Daoy (cell line): ENCODE measurements at regions not wholly inside any gene's neighbourhood (a gene's known extent, or its start where the extent isn't known, plus 50 kb on each side); places are given as distances from the start of the nearest gene placed in this dataset.
A peak's percentile ranks its signal among the peaks of the same experiment; 100 is the strongest.
"Not testable (repeated sequence)": the region's sequence is repeated elsewhere in the genome, so short reads cannot be mapped to it uniquely, and the experiment has no call there.

Source experiments
- DNase-seq: peaks from one replicate; pipeline ENCODE4 v3.0.0-alpha.2; 2015; ENCODE audit warnings: low read depth

DNA sequence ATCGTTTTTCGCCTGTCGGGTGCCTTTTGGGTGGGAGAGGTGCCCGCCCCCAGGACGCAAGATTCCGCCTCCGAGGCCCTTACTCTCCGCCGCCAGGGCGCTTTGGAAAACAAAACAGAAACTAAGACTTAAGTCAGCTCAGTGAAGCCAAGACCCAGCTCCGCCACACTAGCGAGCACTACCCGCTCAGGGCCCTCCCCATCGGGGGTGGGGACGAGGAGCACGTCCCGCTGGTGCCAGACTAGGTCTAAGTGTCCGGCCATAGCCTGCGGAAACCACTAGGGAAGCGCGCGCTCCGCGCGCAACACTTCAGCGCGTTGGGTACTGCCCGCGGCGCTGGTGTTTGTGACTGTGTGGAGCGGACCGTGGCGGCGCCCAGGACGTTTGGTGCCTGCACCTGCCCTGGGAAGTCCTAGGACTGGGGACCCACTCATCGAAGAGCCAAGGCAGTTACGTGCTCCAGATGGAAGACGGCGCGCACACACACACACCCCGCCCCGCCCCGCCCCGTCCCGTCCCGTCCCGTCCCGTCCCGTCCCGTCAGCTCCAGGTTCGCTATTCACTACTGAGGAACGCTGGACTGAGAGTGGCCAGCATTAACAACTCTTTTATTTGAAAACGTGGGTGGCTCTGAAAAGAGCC, 57.6 kb upstream of the BOLA1 start:
- DNase-seq = not testable (repeated sequence)

DNA sequence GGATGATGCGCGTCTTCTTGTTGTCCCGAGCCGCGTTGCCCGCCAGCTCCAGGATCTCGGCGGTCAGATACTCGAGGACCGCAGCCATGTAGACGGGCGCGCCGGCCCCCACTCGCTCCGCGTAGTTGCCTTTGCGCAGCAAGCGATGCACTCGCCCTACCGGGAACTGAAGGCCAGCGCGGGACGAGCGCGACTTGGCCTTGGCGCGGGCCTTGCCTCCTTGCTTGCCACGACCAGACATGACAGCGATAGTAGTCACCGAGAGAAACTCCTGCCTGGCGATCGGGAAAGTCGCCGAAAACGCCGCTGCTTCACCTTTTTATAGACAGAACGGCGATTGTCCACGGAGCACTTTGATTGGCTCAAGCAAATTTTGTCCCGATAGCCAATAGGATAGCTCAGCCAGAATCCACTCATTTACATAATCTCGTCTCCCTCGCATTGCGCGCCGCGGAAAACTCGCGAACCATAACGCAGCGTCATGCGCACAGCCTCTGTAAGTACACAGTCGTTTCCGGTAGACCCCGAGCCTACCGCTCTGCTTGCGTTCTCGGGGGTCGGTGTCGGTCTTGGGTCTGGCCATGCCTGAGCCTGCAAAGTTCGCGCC, 56.8 kb upstream of the BOLA1 start:
- not testable (repeated sequence) for DNase-seq

DNA sequence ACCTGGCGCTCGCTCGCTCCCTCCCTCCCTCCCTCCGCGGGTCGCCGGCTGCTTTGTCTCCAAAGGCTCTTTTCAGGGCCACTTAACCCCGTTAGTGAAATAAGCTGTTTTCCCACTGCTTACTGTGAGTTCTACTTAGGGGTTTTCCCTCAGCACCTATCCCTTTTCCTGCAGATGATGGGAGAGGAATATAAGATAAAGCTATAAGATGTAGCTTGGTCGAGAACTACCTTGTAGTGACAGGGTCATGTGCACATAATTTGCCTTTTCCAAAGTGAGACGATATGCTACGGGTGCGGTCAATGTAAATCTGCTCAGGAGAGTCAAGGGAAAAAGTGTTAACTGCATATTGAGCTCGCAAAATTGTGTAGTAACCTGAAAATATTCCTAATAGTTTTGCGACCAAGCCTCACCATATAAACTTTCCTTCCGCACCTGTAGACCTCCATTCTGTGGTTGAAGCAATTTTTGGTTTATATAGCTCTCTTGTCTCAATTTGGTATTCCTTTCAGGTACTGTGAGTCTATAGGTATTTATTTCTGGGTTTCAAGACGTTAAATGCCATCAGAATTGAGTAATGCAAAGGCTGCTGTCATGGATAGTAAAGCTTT, 55.8 kb upstream of the BOLA1 start:
- DNase-seq = no peak

DNA sequence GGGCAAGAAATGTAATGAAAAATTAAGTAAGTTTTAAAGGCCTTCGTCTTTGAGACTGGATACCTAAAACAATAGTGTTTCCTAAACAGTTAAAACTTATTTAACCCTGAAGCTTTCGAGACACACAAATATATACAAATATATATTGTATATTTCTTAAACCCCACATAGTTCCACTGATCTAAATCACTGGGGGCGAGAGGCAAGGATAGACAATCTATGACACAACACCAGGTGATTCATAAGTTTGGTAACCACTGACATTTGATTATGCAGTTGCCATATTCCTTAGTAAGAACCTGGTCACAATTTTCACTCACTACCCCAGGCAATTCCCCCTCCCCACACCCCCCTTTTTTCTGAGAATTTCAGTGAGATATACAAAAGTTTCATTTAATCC, 55.3 kb upstream of the BOLA1 start:
- DNase-seq = peak; percentile 58

GRCh38 chr1:149844650-149845255, 54.6 kb upstream of the BOLA1 start:
- no peak for DNase-seq

DNA sequence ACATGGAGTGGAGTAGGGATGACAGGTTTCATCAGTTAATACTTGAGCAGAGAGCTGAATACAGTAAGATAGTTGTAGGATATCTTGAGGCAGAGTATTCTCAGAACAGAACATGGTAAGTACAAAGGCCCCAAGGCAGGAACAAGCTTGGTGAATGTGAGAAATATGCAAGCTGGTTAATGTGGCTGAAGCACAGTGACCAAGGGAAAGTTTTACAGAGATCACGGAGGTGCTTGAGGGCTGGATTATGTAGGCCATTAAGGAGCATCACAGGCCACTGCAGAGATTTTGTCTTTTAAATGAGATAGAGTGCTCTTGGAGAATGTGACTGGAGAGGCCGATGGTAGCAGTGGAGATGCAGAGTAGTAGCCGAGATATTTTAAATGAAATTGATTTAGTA, 54.0 kb upstream of the BOLA1 start:
- DNase-seq = no peak

- DNase-seq = no peak
These were observed 53.3 kb upstream of the BOLA1 start for GRCh38 chr1:149846042-149846441.

DNA sequence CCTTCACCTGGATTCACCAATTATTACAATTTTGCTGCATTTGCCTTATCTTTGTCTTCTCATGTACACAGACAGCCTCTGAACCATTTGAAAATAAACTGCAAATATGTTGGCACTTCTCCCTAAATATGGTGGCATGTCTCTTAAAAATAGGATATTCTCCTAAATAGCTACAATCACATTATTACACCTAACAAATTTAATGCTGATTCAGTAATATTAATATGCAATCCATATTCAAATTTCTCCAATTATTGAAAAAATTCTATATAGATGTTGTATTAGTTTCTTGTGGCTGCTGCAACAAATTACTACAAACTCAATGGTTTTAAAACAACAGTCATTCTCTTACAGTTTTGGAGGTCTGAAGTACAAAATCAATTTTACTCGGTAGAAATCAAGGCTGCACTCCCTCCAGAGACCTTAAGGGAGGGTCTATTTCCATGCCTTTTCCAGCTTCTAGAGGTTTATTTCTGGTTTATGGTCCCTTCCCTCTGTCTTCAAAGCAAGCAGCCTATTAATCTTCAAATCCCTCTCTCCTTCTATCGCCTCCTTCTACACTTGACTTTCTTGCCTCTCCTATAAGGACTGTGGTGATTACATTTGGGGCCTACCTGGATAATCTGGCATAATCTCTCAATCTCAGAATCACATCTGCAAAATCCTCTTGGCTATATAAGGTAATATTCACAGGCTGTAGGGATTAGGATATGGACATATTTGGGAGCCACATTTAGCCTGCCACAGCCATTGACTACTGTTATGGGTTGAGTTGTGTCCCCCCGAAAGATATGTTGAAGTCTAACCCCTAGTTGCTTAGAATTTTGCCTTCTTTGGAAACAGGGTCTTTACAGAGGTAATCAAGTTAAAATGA, 52.5 kb upstream of the BOLA1 start:
- no peak for DNase-seq

- DNase-seq = no peak
These were observed 50.8 kb upstream of the BOLA1 start for GRCh38 chr1:149848340-149849110.

DNA sequence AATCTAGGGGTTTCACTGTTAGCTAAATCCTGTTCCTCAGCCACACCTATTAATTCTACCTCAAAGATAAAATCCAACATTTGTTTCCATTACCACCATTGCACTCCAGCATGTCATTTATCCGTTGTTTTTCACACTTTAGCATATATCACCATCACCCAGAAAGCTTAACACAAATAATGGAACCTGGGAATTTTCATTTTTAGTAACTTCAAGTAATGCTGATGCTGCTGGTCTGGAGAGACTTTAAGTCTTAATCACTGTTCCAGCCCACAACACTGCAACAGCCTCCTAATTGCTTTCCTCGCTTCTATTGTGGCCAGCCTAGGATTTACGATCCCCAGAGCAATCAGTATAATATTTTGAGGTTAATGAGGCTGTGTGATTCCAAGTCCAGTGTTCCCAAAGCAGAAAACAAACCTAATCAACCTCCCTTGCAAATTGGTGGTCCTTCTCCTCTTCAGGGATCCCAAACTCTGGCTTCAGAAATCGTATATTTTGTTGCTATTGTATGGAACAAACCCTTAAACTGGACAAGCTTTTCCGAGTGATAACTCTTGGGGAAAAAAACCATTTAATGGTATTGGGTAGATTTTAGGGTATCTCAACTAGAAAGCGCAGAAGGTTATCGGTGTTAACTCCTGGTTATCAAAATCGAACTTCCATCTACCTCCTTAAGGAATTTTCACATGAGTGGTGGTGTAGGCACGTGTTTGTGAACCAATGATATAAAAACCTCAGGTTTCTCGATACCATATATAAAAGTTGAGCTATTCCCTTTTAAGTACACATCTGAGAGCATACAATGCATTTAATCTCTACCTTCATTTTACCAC, 50.0 kb upstream of the BOLA1 start:
- no peak for DNase-seq
